ENCODE measurements at regions not wholly inside any gene's neighbourhood (a gene's known extent, or its start where the extent isn't known, plus 50 kb on each side); places are given as distances from the start of the nearest gene placed in this dataset.

DNA sequence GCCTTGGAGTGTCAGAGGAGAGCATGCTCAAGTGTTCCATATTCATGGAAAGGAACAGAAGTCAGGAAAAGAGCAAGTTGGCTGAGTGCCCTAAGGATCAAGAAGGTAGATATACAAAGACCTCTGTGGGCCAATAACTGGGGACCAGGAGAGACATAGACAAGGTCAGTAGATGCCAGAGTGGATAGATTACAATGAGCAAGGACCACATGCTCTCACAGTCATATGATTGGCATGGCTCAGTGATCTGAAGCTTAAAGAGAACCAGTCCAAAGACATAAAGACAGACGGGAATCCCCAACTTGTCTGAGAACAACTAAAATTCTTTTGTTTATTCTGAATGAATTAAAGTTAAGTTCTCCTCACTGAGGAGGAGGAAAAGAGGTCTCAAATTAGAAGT is 289.7 kb downstream of the HS3ST1 start:
- TF ChIP-seq ELF1 (IDR thresholded peaks at IDR 0.05; ENCODE audit: borderline replicate concordance, low read depth) (no peak), SIN3A (IDR thresholded peaks at IDR 0.05; ENCODE audit: low read depth) (no peak), TCF7L2 (IDR thresholded peaks at IDR 0.05; ENCODE audit: borderline replicate concordance, extremely low read depth, insufficient read depth, insufficient read length) (no peak), ZBTB33 (IDR thresholded peaks at IDR 0.05; ENCODE audit: extremely low read depth, insufficient replicate concordance, low read length) (no peak), EZH2phosphoT487 (IDR thresholded peaks at IDR 0.05; ENCODE audit: borderline replicate concordance) (no peak), POLR2AphosphoS5 (IDR thresholded peaks at IDR 0.05; ENCODE audit: low read depth, low read length) (no peak), EZH2 (IDR thresholded peaks at IDR 0.05) (no peak), POLR2A (IDR thresholded peaks at IDR 0.05; ENCODE audit: borderline replicate concordance, extremely low read depth, insufficient read depth, insufficient read length) (no peak)
- TF ChIP-seq, protein P1, sequence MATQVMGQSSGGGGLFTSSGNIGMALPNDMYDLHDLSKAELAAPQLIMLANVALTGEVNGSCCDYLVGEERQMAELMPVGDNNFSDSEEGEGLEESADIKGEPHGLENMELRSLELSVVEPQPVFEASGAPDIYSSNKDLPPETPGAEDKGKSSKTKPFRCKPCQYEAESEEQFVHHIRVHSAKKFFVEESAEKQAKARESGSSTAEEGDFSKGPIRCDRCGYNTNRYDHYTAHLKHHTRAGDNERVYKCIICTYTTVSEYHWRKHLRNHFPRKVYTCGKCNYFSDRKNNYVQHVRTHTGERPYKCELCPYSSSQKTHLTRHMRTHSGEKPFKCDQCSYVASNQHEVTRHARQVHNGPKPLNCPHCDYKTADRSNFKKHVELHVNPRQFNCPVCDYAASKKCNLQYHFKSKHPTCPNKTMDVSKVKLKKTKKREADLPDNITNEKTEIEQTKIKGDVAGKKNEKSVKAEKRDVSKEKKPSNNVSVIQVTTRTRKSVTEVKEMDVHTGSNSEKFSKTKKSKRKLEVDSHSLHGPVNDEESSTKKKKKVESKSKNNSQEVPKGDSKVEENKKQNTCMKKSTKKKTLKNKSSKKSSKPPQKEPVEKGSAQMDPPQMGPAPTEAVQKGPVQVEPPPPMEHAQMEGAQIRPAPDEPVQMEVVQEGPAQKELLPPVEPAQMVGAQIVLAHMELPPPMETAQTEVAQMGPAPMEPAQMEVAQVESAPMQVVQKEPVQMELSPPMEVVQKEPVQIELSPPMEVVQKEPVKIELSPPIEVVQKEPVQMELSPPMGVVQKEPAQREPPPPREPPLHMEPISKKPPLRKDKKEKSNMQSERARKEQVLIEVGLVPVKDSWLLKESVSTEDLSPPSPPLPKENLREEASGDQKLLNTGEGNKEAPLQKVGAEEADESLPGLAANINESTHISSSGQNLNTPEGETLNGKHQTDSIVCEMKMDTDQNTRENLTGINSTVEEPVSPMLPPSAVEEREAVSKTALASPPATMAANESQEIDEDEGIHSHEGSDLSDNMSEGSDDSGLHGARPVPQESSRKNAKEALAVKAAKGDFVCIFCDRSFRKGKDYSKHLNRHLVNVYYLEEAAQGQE (IDR thresholded peaks at IDR 0.05; ENCODE audit: low read depth), result no peak
- TF ChIP-seq, protein P2, sequence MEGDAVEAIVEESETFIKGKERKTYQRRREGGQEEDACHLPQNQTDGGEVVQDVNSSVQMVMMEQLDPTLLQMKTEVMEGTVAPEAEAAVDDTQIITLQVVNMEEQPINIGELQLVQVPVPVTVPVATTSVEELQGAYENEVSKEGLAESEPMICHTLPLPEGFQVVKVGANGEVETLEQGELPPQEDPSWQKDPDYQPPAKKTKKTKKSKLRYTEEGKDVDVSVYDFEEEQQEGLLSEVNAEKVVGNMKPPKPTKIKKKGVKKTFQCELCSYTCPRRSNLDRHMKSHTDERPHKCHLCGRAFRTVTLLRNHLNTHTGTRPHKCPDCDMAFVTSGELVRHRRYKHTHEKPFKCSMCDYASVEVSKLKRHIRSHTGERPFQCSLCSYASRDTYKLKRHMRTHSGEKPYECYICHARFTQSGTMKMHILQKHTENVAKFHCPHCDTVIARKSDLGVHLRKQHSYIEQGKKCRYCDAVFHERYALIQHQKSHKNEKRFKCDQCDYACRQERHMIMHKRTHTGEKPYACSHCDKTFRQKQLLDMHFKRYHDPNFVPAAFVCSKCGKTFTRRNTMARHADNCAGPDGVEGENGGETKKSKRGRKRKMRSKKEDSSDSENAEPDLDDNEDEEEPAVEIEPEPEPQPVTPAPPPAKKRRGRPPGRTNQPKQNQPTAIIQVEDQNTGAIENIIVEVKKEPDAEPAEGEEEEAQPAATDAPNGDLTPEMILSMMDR (IDR thresholded peaks at IDR 0.05 in 2 of 3, conservative IDR thresholded peaks at IDR 0.05 in 1 of 3; ENCODE audit: borderline replicate concordance in 1 of 3, insufficient read depth in 1 of 3, low read depth in 2 of 3, low read length in 2 of 3), result no peak
